Posterior cingulate gyrus (tissue), 11 donors: ENCODE measurements at regions not wholly inside any gene's neighbourhood (a gene's known extent, or its start where the extent isn't known, plus 50 kb on each side); places are given as distances from the start of the nearest gene placed in this dataset.

Experiments used
- DNase-seq, 10 donors: peaks; one replicate each; pipeline versions ENCODE4 v3.0.0 to v3.0.0-alpha.2; 2020 to 2021; ENCODE audit warnings: mixed read lengths in 3 of 10
- intact Hi-C: fragments of 100-400 bp; cut with DNase I; formaldehyde crosslinking; loops from one replicate; pipeline ENCODE4 v1.15.1; 2023

GRCh38 chr3:35484929-35485530, 154.3 kb upstream of the ARPP21 start:
- intact Hi-C loops = no loop called here
- no peak for DNase-seq

- intact Hi-C loops = no loop called here
- no peak for DNase-seq
Measured at GRCh38 chr3:35486295-35486694, 153.0 kb upstream of the ARPP21 start.

GRCh38 chr3:35487376-35487775, 151.9 kb upstream of the ARPP21 start:
- intact Hi-C loops = no loop called here
- DNase-seq = no peak

DNA sequence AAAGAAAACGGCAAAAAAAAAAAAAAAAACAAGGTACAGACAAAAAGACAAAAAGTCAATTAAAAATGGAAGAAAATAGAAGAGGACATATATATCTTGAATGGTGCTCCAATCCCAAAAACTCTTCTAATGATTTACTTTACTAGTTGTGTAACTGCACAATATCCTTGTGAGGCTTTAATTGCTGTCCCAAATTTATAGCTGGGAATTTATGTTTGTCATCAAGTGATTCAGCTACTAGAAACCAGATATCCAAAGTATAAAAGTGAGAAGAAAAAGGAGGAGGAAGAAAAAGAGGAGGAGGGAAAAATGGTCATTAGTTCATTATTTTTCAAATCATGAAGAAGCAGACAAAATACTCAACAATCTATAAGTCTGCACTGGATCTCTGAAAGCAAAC, 150.8 kb upstream of the ARPP21 start:
- intact Hi-C loops = no loop called here
- no peak for DNase-seq

GRCh38 chr3:35492841-35493240, 146.5 kb upstream of the ARPP21 start:
- no peak for DNase-seq
- intact Hi-C loops = no loop called here

- no peak for DNase-seq
- intact Hi-C loops = no loop called here
Measured at GRCh38 chr3:35498506-35499210, 140.7 kb upstream of the ARPP21 start.

DNA sequence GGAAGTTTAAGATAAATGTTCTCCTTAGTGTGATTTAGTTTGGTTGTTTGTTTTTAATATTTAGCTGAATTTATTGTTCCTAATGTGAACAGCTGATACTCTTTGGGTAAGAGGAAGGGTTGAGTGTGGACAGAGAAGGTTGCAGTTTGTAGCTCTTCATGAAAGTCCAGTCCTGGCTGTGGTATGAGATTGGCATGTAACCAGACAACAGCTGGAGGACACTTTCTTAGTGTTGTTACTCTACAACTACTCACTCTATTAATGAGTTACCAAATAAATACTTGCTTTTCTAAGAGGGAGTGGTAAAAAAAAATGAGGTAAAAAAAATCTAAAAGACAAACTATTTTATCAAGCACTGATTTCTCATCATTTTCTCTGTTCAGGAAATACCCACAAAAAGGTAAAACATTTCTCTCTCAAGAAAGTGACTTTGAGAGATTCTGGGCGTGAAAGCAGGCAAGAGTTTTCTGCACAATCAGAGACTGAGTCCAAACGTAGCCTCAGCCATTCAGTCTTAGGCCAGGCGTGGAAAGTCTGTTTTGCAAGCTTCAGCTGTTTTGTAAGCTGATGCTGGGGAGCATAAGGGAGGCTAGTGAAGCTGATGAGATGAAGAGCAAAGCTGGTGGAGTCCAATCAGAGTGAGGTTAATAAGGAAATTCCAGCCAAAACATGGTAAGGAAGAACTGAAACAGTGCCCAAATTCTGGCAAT, 138.5 kb upstream of the ARPP21 start:
- intact Hi-C loops = no loop called here
- no peak for DNase-seq

DNA sequence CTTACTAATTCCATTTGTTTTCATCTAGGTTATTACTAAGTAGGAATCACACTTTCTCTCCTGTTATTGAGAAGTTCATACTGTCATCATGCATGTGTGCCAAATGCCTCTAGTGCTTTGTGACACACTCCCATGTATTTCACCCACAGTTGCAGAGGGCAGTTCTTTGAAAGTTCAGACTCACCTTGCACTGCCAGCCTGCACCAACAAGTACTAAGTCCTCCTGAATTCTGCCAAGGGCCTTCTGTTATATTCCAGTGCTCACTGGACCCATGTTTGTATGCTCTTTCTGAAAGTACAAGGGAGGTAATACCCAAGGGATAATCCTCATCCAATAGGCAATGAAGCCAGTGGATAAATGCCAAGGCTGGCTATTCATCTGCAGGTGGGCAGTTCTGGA, 136.6 kb upstream of the ARPP21 start:
- intact Hi-C loops = no loop called here

DNA sequence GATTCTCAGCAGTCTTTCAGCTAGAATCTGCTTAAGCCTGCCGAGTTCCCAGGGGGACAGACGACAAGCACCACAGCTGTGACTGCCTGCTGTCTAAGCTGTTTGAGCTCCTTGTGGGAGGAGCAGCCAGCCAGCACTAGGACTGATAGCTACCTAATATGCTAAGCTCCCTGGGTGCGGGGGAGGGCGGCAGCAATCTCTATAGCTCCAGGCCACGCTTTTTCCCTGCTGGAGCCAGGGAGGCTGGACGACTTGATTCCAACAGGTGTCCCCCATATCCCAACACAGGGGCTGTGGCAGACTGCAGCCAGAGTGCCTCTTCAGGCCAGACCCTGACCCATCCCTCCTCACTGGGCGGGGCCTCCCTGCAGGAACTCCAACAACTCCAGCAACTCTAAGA, 134.1 kb upstream of the ARPP21 start:
- intact Hi-C loops = no loop called here
- peak in 3 of 10 donors; percentile 48 to 68 (median 67) for DNase-seq

More for the DNA sequence above, 136.6 kb upstream of the ARPP21 start:
- no peak for DNase-seq

- DNase-seq = no peak
- intact Hi-C loops = no loop called here
Measured at GRCh38 chr3:35505772-35506171, 133.6 kb upstream of the ARPP21 start.

DNA sequence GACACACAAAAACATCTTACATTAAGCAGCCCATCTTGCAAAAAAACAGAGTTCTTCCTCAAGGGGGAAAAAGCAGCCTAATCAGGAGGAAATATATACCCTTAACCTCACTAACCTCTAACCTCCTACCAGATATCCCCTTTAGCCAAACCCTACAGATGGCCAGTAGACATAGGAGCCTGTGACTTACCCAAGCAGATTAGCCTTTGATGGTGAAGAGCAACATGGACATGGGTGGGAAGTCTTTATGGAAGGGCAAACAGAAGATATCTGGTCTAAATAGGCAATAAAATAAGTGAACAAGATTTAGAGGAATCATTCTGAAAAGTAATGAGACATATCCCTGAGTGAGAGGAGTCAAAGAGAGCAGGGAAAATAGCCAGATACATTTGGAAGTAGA, 119.4 kb upstream of the ARPP21 start:
- intact Hi-C loops = no loop called here
- no peak for DNase-seq

- intact Hi-C loops = no loop called here
- no peak for DNase-seq
Measured at GRCh38 chr3:35521196-35521595, 118.1 kb upstream of the ARPP21 start.

DNA sequence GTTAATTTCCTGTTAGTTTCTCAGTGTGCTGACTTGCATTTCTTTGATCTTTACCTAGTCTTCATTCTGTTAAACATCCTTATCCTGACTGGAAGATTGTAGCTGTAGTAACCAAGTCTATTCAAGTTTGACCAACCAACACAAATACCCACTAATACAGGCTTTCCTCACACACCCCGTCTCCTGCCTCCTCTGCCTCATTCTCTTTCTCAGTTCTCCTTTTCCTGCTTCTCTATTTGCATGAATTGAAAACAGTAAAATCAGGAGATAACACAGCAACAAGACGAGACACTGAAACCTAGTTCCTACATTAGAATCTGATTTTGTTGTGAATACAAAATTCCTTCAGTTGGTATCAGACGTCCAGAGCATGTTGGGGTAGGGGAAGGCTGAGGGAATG, 116.9 kb upstream of the ARPP21 start:
- intact Hi-C loops = no loop called here
- DNase-seq = no peak

DNA sequence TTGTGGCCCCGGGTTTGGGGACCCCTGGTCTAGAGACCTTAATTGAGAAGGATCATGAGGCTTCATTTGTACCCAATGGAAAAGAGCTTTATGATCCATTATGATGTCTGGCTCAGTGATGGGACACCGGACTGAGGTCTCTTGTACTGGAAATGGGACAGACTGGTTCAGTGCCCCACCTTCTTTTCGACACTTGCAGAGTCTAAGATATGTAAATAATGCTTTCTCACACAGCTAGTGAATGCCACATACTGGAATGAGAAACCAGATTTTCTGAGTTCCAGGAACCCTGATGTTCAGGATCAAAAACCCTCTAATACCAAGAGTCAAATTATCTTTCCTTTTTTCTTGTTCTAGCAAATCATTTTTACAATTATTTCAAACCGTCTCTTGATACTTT, 116.3 kb upstream of the ARPP21 start:
- intact Hi-C loops = no loop called here
- DNase-seq = no peak

GRCh38 chr3:35523838-35524237, 115.5 kb upstream of the ARPP21 start:
- intact Hi-C loops = no loop called here
- no peak for DNase-seq

- no peak for DNase-seq
Measured at GRCh38 chr3:35524856-35525255, 114.5 kb upstream of the ARPP21 start.

DNA sequence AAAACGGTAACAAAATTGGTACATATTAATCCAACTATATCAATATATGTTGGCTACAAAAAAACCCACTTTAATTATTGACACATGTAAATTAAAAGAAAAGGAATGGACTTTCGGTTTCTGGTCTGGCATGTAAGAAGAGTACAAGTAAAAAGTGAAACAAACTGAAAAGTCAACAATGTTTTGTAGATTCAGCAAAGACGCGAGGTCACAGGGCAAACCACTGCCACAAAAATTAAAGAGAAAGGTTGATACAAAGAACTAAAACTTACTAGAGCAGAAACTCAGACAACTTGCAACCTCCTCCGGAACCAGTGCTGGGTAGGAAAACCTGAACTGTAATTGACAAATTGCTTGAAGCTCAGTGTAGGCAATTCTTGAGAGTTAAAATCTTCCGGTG, 110.6 kb upstream of the ARPP21 start:
- DNase-seq = no peak
- intact Hi-C loops = no loop called here

More at GRCh38 chr3:35524856-35525255, 114.5 kb upstream of the ARPP21 start:
- intact Hi-C loops = no loop called here

DNA sequence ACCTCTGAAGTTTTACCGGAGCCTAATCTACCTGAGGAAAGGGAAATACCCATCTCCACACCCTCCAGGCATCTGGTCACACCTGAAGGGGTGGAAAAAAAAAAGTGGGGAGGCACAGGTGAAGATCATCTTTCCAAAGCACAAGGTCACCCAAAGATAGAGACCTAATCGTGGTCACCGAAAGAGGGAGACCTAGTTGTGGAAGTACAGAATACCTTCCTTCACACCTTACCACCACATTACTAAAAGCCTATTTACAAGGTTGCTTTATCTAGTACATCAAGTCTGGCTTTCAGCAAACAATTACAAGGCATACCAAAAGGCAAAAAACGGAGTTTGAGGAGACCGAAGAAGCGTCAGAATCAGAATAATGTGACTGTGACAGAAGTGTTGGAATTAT, 110.0 kb upstream of the ARPP21 start:
- intact Hi-C loops = no loop called here
- no peak for DNase-seq

DNA sequence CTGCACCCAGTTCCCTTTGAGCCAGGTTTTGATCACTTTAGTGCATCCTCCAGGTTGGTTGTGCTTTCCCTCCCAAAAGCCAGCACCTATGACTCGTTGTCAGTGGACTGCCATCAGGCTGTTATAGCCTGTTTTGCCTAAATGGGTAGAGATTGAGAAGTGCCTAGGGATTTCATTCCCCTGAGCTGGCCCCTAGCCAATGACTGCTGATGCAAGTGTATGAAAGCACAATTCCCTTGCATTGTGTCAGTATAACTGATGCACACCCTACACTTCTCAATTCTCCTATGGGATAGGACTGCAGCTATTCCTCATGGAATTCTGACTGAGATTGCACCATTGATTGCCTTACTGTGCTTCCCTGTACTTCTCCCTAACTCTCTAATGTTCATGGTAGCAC, 102.1 kb upstream of the ARPP21 start:
- intact Hi-C loops = no loop called here

GRCh38 chr3:35544976-35545375, 94.3 kb upstream of the ARPP21 start:
- intact Hi-C loops = no loop called here
- no peak for DNase-seq

More for the DNA sequence above, 102.1 kb upstream of the ARPP21 start:
- no peak for DNase-seq

GRCh38 chr3:35549690-35550089, 89.6 kb upstream of the ARPP21 start:
- peak in 1 of 10 donors; percentile 64 for DNase-seq
- intact Hi-C loops = no loop called here

- DNase-seq = no peak
- intact Hi-C loops = no loop called here
Measured at GRCh38 chr3:35562141-35562540, 77.2 kb upstream of the ARPP21 start.
